D721Med (cell line): ENCODE measurements at regions not wholly inside any gene's neighbourhood (a gene's known extent, or its start where the extent isn't known, plus 50 kb on each side); places are given as distances from the start of the nearest gene placed in this dataset.

Experiments
- DNase-seq: peaks from one replicate; pipeline ENCODE4 v3.0.0; 2011; ENCODE audit warnings: low spot score; ENCODE audit not compliant: insufficient read length
- FAIRE-seq: peaks from 2 replicates; lab custom pipeline; 2011; peaks lifted over from hg19 to GRCh38; lab: Jason Lieb, UNC
- TF ChIP-seq, protein P1 (sequence below): IDR thresholded peaks from 2 replicates; pipeline ENCODE4 v1.5.1; 2012; ENCODE audit warnings: mild to moderate bottlenecking, control low read depth; ENCODE audit not compliant: insufficient read depth; ENCODE audit errors: missing control alignments

DNA sequence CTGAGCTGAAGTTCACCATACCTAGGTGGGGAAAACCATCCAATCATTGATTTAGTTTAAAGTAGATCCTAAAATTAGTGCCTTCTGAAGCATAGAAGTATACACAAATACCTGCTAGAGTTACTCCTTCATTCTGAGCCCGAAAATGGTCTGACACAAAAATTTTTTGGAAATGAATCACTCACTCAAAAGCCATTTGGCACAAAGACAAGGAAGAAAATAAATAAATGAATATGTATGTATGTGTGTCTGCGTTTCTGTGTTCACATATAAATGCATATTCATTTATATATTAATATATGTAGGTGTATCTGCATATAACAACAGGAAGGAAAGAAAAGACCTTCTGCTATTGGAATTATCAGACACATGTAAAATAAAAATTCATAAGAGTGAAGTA, 614.4 kb upstream of the PCDH9 start:
- no peak for FAIRE-seq
- no peak for DNase-seq
- TF ChIP-seq, protein P1, sequence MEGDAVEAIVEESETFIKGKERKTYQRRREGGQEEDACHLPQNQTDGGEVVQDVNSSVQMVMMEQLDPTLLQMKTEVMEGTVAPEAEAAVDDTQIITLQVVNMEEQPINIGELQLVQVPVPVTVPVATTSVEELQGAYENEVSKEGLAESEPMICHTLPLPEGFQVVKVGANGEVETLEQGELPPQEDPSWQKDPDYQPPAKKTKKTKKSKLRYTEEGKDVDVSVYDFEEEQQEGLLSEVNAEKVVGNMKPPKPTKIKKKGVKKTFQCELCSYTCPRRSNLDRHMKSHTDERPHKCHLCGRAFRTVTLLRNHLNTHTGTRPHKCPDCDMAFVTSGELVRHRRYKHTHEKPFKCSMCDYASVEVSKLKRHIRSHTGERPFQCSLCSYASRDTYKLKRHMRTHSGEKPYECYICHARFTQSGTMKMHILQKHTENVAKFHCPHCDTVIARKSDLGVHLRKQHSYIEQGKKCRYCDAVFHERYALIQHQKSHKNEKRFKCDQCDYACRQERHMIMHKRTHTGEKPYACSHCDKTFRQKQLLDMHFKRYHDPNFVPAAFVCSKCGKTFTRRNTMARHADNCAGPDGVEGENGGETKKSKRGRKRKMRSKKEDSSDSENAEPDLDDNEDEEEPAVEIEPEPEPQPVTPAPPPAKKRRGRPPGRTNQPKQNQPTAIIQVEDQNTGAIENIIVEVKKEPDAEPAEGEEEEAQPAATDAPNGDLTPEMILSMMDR: no peak

DNA sequence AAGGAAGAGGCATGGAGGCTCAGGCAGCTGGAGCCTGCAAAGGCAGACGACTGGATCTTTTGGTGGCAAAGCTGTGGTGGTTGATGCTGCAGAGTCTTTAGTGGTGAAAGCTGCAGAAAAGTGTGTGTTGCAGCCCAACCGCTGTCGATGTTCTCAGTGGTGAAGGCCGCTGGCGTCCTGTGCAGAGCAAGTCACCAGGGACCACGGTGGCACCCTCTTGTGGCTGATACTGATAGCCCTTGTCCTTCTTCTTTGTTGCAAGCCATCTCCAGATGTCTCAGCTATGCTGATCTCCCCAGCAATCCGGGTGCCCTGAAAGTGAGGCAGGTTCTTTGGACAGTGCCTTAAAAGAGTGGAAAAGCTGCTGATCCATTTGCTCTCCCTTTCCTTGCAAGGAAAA, 610.9 kb upstream of the PCDH9 start:
- FAIRE-seq (no peak), DNase-seq (no peak)
- TF ChIP-seq, protein P1: peak; percentile 2

DNA sequence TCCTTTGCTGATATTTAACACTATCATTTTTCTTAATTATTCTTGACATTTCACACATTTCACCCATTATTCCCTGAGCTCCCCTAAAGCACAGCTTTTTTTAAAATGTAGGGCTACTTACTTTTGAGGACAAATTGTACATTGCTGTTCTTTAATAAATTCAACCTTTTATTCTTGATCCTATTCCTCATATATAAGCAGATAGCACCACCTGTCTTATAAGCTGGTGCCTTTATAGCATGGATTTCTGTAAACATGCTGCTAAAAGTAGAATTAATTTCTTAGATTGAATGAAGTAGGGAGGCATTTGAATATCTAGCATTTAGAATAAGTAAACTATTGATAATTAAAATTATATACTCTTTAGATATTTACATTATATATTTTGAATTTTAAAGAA, 603.4 kb upstream of the PCDH9 start:
- DNase-seq (no peak), FAIRE-seq (peak; percentile 29)
- TF ChIP-seq, protein P1: peak; percentile 51

DNA sequence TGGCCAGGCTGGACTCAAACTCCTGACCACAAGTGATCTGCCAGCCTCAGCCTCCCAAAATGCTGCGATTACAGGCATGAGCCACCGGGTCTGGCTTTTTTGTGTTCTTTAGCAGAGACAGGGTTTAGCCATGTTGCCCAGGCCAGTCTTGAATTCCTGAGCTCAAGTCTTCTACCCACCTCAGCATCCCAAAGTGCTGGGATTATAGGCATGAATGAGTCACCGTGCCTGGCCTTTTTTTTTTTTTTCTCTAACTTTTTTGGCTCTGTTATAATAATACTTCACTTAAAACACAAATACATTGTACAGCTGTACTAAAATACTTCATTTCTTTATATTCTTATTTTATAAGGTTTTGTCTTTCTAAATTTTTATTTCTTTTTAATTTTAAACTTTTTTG, 599.5 kb upstream of the PCDH9 start:
- TF ChIP-seq, protein P1: no peak
- no peak for FAIRE-seq
- DNase-seq: no peak

DNA sequence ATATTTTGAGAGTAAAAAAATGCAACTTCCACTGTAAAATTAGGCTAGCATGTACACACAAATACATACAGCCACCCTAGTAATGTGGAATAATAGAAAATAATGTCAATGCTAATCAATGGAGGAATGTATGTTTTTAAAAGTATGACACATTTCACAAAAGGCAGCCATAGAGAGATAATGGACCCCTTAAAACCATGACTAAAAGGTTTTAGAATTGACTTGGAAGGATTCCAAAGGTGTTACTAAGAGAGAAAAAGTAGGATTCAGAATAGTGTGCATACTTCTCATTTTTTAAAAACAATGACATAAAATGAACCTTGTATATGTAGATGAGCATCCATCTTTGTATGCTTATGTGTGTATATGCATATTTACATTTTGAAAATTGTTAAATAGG, 597.9 kb upstream of the PCDH9 start:
- DNase-seq: no peak
- no peak for FAIRE-seq
- TF ChIP-seq, protein P1: no peak

DNA sequence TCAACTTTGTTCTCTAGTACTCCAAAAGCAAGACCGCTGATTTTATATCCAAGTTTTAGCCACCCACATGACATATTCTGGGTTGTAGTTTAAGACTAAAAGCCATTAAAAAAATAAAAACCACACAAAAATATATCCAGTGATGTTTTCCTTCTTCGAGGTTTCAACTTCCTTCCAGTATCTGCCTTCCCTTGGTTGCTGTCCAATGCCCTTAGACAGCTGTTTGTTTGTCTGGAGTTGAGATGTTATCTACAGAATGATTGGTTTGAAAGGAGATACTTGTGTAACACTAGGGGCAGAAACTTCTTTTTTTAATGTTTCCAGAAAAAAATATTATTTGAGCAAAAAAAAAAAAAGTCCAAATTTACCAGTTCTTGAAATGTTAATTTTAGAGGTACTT, 591.5 kb upstream of the PCDH9 start:
- DNase-seq (no peak), FAIRE-seq (no peak)
- TF ChIP-seq, protein P1: no peak

DNA sequence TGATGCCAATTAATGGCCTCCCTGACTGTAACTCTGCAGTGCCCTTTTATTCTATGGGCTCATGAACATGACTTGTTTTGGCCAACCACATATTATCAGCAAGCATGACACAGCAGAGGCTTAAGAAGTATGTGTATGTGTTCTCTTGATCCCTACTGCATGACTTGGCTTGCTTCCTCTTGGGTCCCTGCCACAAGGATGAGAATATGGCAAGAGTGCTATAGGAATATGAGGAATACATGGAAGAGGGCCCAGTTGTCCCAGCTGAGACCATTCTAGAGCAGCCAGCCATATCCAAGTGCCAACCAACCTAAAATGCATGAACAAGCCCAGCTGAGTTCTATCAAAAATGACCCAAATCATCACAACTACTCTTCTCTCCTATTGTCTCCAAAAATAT, 576.7 kb upstream of the PCDH9 start:
- TF ChIP-seq, protein P1: no peak

More for the DNA sequence above, 576.7 kb upstream of the PCDH9 start:
- FAIRE-seq (no peak), DNase-seq (no peak)
